Dendritic cell treated with granulocyte-macrophage colony-stimulating factor and Interleukin-4, amounts not matched to agents 40 ng/mL and 50 ng/mL, for 4 days (primary cell): ENCODE measurements at regions not wholly inside any gene's neighbourhood (a gene's known extent, or its start where the extent isn't known, plus 50 kb on each side); places are given as distances from the start of the nearest gene placed in this dataset.

ENCODE experiments used
- H3K27ac Mint-ChIP-seq: one replicate; pipeline ENCODE4 v1.8.0; 2022; ENCODE audit warnings: mild to moderate bottlenecking, mixed read lengths
- H3K27me3 Mint-ChIP-seq: one replicate; pipeline ENCODE4 v1.8.0; 2022; ENCODE audit warnings: mild to moderate bottlenecking, mixed read lengths
- H3K36me3 Mint-ChIP-seq: one replicate; pipeline ENCODE4 v1.8.0; 2022; ENCODE audit warnings: low read depth, mixed read lengths
- H3K4me1 Mint-ChIP-seq: one replicate; pipeline ENCODE4 v1.8.0; 2022; ENCODE audit warnings: low read depth, mixed read lengths
- H3K4me3 Mint-ChIP-seq: one replicate; pipeline ENCODE4 v1.8.0; 2022; ENCODE audit warnings: mild to moderate bottlenecking, moderate library complexity, mixed read lengths
- H3K9me3 Mint-ChIP-seq: one replicate; pipeline ENCODE4 v1.8.0; 2022; ENCODE audit warnings: mixed read lengths
- intact Hi-C: fragments of 100-400 bp; cut with micrococcal nuclease; formaldehyde crosslinking; loops from one replicate; pipeline ENCODE4 v1.15.0; 2022

- H3K4me3 Mint-ChIP-seq, result no peak overlapping the region
- no peaks in the 10 kb centered on the region for H3K4me1 Mint-ChIP-seq
- H3K36me3 Mint-ChIP-seq, result no peaks in the 10 kb centered on the region
- H3K9me3 Mint-ChIP-seq, result peaks cover 27% of the 10 kb centered on the region
- H3K27ac Mint-ChIP-seq, result no peak overlapping the region
- intact Hi-C loops, result no loop called here
- H3K27me3 Mint-ChIP-seq, result no peaks in the 10 kb centered on the region
Measured at GRCh38 chr13:76449716-76450115, 436.5 kb downstream of the KCTD12 start.

GRCh38 chr13:76446191-76446590 lies 440.0 kb downstream of the KCTD12 start:
- intact Hi-C loops, result no loop called here

GRCh38 chr13:76440568-76440967 lies 445.6 kb downstream of the KCTD12 start:
- Mint-ChIP-seq H3K4me1 (no peaks in the 10 kb centered on the region), H3K4me3 (no peak overlapping the region), H3K27me3 (no peaks in the 10 kb centered on the region), H3K36me3 (no peaks in the 10 kb centered on the region), H3K27ac (no peak overlapping the region), H3K9me3 (no peaks in the 10 kb centered on the region)
- intact Hi-C loops, result no loop called here

More at GRCh38 chr13:76446191-76446590, 440.0 kb downstream of the KCTD12 start:
- Mint-ChIP-seq H3K4me1 (no peaks in the 10 kb centered on the region), H3K36me3 (no peaks in the 10 kb centered on the region), H3K27ac (no peak overlapping the region), H3K9me3 (peaks cover 2% of the 10 kb centered on the region), H3K27me3 (no peaks in the 10 kb centered on the region), H3K4me3 (no peak overlapping the region)

- intact Hi-C loops, result no loop called here
- H3K9me3 Mint-ChIP-seq, result no peaks in the 10 kb centered on the region
- no peak overlapping the region for H3K4me3 Mint-ChIP-seq
- H3K27ac Mint-ChIP-seq, result no peak overlapping the region
- H3K4me1 Mint-ChIP-seq, result no peaks in the 10 kb centered on the region
- no peaks in the 10 kb centered on the region for H3K27me3 Mint-ChIP-seq
- no peaks in the 10 kb centered on the region for H3K36me3 Mint-ChIP-seq
Measured at GRCh38 chr13:76439546-76439945, 446.7 kb downstream of the KCTD12 start.

GRCh38 chr13:76438050-76438449 lies 448.2 kb downstream of the KCTD12 start:
- no peaks in the 10 kb centered on the region for H3K4me1 Mint-ChIP-seq
- H3K36me3 Mint-ChIP-seq, result no peaks in the 10 kb centered on the region
- H3K27ac Mint-ChIP-seq, result no peak overlapping the region
- no peaks in the 10 kb centered on the region for H3K9me3 Mint-ChIP-seq
- H3K4me3 Mint-ChIP-seq, result no peak overlapping the region
- H3K27me3 Mint-ChIP-seq, result no peaks in the 10 kb centered on the region
- intact Hi-C loops, result no loop called here

- intact Hi-C loops, result no loop called here
- no peak overlapping the region for H3K27ac Mint-ChIP-seq
- no peaks in the 10 kb centered on the region for H3K36me3 Mint-ChIP-seq
- no peaks in the 10 kb centered on the region for H3K9me3 Mint-ChIP-seq
- H3K4me3 Mint-ChIP-seq, result no peak overlapping the region
- no peaks in the 10 kb centered on the region for H3K4me1 Mint-ChIP-seq
- no peaks in the 10 kb centered on the region for H3K27me3 Mint-ChIP-seq
Measured at GRCh38 chr13:76425935-76426334, 460.3 kb downstream of the KCTD12 start.

- Mint-ChIP-seq H3K9me3 (no peaks in the 10 kb centered on the region), H3K27me3 (no peaks in the 10 kb centered on the region), H3K27ac (no peak overlapping the region), H3K4me1 (no peaks in the 10 kb centered on the region), H3K36me3 (no peaks in the 10 kb centered on the region), H3K4me3 (no peak overlapping the region)
- intact Hi-C loops, result no loop called here
Measured at GRCh38 chr13:76421011-76421410, 465.2 kb downstream of the KCTD12 start.

GRCh38 chr13:76418404-76418803 lies 467.8 kb downstream of the KCTD12 start:
- no peak overlapping the region for H3K4me3 Mint-ChIP-seq
- H3K27me3 Mint-ChIP-seq, result no peaks in the 10 kb centered on the region
- intact Hi-C loops, result no loop called here
- no peaks in the 10 kb centered on the region for H3K4me1 Mint-ChIP-seq
- no peak overlapping the region for H3K27ac Mint-ChIP-seq
- no peaks in the 10 kb centered on the region for H3K9me3 Mint-ChIP-seq
- no peaks in the 10 kb centered on the region for H3K36me3 Mint-ChIP-seq

- Mint-ChIP-seq H3K27ac (no peak overlapping the region), H3K4me3 (no peak overlapping the region), H3K9me3 (no peaks in the 10 kb centered on the region), H3K4me1 (peaks cover 5% of the 10 kb centered on the region), H3K27me3 (no peaks in the 10 kb centered on the region), H3K36me3 (no peaks in the 10 kb centered on the region)
- intact Hi-C loops, result no loop called here
Measured at GRCh38 chr13:76414320-76414719, 471.9 kb downstream of the KCTD12 start.

- Mint-ChIP-seq H3K9me3 (no peaks in the 10 kb centered on the region), H3K36me3 (no peaks in the 10 kb centered on the region), H3K4me1 (peaks cover 4% of the 10 kb centered on the region), H3K27me3 (no peaks in the 10 kb centered on the region), H3K27ac (no peak overlapping the region), H3K4me3 (no peak overlapping the region)
- intact Hi-C loops, result no loop called here
Measured at GRCh38 chr13:76406243-76406642, 480.0 kb downstream of the KCTD12 start.

- no peak overlapping the region for H3K27ac Mint-ChIP-seq
- no peak overlapping the region for H3K4me3 Mint-ChIP-seq
- no peaks in the 10 kb centered on the region for H3K27me3 Mint-ChIP-seq
- no peaks in the 10 kb centered on the region for H3K9me3 Mint-ChIP-seq
- no peaks in the 10 kb centered on the region for H3K4me1 Mint-ChIP-seq
- no peaks in the 10 kb centered on the region for H3K36me3 Mint-ChIP-seq
- intact Hi-C loops, result no loop called here
Measured at GRCh38 chr13:76398425-76398824, 487.8 kb downstream of the KCTD12 start.

GRCh38 chr13:76397413-76397812 lies 488.8 kb downstream of the KCTD12 start:
- Mint-ChIP-seq H3K27ac (no peak overlapping the region), H3K4me3 (no peak overlapping the region), H3K36me3 (no peaks in the 10 kb centered on the region), H3K27me3 (no peaks in the 10 kb centered on the region), H3K9me3 (no peaks in the 10 kb centered on the region), H3K4me1 (no peaks in the 10 kb centered on the region)
- intact Hi-C loops, result no loop called here

- H3K4me3 Mint-ChIP-seq, result no peak overlapping the region
- H3K9me3 Mint-ChIP-seq, result no peaks in the 10 kb centered on the region
- intact Hi-C loops, result no loop called here
- no peak overlapping the region for H3K27ac Mint-ChIP-seq
- H3K4me1 Mint-ChIP-seq, result no peaks in the 10 kb centered on the region
- no peaks in the 10 kb centered on the region for H3K36me3 Mint-ChIP-seq
- no peaks in the 10 kb centered on the region for H3K27me3 Mint-ChIP-seq
Measured at GRCh38 chr13:76389321-76389720, 496.9 kb downstream of the KCTD12 start.

GRCh38 chr13:76387566-76387965 lies 498.6 kb downstream of the KCTD12 start:
- no peaks in the 10 kb centered on the region for H3K36me3 Mint-ChIP-seq
- no peaks in the 10 kb centered on the region for H3K9me3 Mint-ChIP-seq
- H3K27me3 Mint-ChIP-seq, result no peaks in the 10 kb centered on the region
- H3K27ac Mint-ChIP-seq, result no peak overlapping the region
- no peak overlapping the region for H3K4me3 Mint-ChIP-seq
- H3K4me1 Mint-ChIP-seq, result no peaks in the 10 kb centered on the region
- intact Hi-C loops, result no loop called here

- intact Hi-C loops, result no loop called here
- Mint-ChIP-seq H3K27me3 (no peaks in the 10 kb centered on the region), H3K9me3 (no peaks in the 10 kb centered on the region), H3K4me1 (no peaks in the 10 kb centered on the region), H3K4me3 (no peak overlapping the region), H3K36me3 (no peaks in the 10 kb centered on the region), H3K27ac (no peak overlapping the region)
Measured at GRCh38 chr13:76386321-76386720, 499.9 kb downstream of the KCTD12 start.
